Activated gamma-delta T cell treated with Interleukin-2 at 50 U/mL for 16 hours (primary cell): ENCODE measurements at regions not wholly inside any gene's neighbourhood (a gene's known extent, or its start where the extent isn't known, plus 50 kb on each side); places are given as distances from the start of the nearest gene placed in this dataset.
A peak's percentile ranks its signal among the peaks of the same experiment; 100 is the strongest.

Source experiments
- DNase-seq: peaks from one replicate; pipeline ENCODE4 v3.0.0-alpha.2; 2020

DNA sequence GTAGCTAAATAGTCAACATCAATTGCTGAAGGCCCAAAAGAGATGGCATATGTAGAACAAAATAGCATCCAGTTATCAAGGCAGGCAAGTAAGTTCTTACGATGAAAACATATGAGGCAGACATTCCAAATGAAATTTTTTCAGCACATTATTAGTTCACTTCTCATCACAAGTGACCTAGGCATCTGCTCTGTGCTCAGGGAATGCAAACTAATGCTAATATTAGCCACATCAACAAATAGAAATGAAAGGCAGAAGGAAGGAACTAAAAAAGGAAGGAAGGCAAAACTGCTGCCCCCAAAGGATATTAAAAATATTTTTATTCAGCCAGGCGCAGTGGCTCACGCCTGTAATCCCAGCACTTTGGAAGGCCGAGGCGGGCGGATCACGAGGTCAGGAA lies 51.2 kb upstream of the ROCK1 start:
- no peak for DNase-seq

GRCh38 chr18:21163647-21164547 lies 52.3 kb upstream of the ROCK1 start:
- no peak for DNase-seq

DNA sequence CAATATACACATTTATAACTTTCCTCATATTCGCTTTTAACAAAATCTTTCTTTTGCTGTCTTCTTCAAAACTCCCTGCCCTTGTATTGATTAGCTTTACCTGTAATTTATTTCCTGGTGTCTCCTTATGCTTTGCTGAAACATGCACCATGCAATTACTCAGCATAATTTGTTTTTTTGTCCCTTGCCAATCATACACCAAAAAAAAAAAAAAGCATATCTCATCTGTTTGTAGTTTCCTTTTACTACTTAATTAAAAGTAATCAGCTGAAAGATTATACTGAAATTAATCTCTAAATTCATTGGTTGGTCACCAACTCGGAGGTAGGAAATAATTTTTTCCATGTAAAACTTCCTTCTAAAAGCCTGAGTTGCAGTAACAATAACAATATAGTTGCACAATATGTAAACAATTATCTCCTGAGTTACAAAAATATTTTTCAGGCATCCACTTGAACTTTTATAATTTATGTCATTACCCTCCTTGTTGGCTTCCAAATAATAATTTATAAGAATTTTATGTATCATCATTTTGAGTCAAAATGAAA lies 53.0 kb upstream of the ROCK1 start:
- DNase-seq, result no peak

- no peak for DNase-seq
These were observed 56.2 kb upstream of the ROCK1 start for GRCh38 chr18:21167641-21168377.

DNA sequence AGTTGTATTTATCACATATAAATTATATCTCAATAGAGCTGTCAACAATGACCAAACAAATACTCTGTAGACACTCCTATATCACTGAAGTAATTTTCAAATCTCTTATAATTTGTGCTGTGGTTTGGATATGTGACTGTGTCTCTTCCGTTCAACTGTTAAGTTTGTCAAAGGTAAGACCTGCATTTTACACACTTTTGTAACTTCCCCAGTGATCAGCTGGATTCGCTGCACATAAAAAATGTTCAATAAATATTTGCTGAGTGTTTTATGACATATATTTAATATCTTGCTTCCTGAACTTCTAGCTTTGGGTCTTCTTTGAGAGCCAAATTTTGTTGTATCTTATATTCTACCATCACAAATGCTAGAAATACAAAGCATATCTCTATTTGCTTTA lies 57.3 kb upstream of the ROCK1 start:
- DNase-seq, result no peak

GRCh38 chr18:21177822-21178221 lies 64.2 kb upstream of the GREB1L start:
- DNase-seq, result no peak

DNA sequence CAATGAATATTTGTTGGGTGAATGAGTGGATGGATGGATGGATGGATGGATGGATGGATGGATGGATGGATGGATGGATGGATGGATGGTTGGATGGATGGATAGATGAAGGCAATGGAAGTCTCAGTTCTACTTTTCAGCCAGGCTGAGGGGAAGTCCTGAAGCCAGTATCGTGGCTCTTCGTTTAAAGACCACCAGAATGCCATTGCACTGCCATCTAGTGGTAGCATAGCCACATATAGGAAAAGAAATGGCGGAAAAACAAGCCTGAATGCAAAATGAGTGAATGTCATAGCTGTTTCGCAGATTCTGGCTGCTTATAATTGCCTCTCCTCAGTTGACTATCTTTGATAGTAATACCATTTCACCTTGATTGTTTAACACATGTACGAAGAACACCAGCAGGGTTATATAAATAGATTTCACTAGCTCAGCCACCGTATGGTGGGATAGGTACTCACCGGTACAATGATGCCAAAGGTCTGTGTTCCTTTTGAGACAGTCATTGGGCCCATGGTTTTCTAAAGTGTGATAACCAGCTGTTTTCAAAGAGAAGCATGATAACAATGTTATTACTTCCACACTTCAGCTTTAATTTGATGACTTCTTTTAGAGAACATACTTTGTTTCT lies 62.3 kb upstream of the GREB1L start:
- DNase-seq, result peak; percentile 38

DNA sequence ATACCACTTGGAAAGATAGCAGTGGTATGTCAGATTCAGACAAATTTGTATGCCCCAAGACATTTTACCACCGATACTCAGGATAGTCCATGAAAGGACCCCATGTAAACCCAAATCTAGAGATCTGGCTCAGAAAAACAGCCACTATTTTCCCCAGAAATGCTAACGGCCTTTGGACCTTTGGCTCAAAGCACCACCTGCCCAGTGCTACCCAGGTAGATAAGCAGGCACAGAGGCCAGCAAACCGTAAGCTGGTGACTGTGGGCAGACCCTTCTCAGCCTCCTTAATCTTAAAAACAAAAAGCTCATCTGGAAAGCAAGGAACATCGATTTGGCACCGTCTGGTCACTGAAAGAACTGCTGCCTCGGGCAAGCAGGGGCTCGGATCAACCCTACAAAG lies 61.4 kb upstream of the GREB1L start:
- DNase-seq, result no peak

- DNase-seq, result no peak
These were observed 60.3 kb upstream of the GREB1L start for GRCh38 chr18:21181766-21182165.

GRCh38 chr18:21183670-21184069 lies 58.4 kb upstream of the GREB1L start:
- DNase-seq, result no peak

DNA sequence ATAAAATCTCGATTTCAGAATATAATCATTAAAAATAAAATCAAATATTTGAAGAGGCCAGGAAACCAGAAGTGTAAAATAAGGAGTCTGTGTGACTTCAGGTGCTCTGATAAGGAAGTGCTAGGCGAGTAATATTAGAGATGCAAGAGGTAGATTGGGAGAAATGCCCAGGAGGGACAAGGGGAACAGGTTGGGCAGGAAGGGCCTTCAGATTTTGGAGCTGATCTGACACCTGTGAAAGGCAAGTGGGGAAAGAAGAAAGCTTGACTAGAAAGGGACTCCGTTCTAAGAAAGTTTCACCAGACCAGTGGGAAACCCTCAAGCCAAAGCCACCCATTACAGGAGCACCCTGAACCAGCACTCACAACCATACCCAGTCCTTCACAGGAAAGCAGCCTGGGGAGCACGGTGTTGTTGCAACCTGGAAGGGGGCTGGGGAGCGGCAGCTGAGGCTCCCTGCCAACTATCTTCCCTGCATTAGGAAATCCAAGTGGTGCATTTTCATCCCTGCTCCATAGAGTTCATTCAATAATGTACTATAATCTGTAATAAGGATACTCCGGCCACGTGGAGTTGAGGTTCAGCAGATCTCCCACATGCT lies 57.5 kb upstream of the GREB1L start:
- DNase-seq, result no peak

- DNase-seq, result no peak
These were observed 54.1 kb upstream of the GREB1L start for GRCh38 chr18:21187886-21188285.

DNA sequence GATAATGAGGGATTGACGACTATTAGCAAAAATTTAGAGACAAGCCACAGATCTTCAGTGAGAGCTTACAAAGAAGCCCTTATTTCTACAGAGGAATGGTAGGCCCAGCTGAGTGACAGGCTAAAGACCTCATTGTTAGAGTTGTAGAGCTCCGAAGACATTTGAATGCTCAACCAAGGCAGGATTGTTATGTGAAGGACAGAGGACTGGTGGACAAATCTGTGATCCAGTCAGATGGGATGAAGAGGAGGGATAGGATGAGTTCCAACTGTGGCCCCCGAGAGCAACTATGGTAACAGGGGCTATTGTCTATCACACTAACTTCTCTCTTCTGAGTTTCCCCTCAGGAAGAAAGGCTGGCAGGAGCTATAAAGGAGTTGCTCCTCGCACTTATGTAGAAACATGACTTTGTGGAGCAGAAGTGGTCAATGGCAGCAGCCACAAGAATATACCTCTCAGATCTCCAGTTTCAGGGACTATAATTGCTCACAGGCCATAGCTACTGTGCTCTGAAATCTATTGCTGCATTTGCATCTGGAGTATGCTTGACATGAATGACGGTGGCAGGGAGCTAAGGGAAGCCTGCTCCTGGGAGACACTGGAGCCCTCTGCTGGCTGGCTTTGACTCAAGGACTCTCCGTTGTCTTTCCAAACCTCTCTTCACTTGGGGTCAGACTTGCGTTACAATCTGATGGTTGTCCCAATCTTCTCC lies 50.3 kb upstream of the GREB1L start:
- no peak for DNase-seq
